Mesothelial cell of epicardium (in vitro differentiated cells): ENCODE measurements at regions not wholly inside any gene's neighbourhood (a gene's known extent, or its start where the extent isn't known, plus 50 kb on each side); places are given as distances from the start of the nearest gene placed in this dataset.

Experiments used
- DNase-seq, 2 experiments: peaks; one replicate each; pipeline ENCODE4 v3.0.0; 2021; ENCODE audit warnings: low spot score in 2 of 2; ENCODE audit not compliant: unreplicated experiment in 2 of 2
- H3K27ac Mint-ChIP-seq: 2 replicates; pipeline ENCODE4 v1.8.0; 2021; ENCODE audit warnings: mixed read lengths
- H3K27me3 Mint-ChIP-seq: 2 replicates; pipeline ENCODE4 v1.8.0; 2021; ENCODE audit warnings: low read depth, mixed read lengths
- H3K36me3 Mint-ChIP-seq: 2 replicates; pipeline ENCODE4 v1.8.0; 2021; ENCODE audit warnings: mixed read lengths
- H3K4me1 Mint-ChIP-seq: 2 replicates; pipeline ENCODE4 v1.8.0; 2021; ENCODE audit warnings: mixed read lengths
- H3K4me3 Mint-ChIP-seq: 2 replicates; pipeline ENCODE4 v1.8.0; 2021; ENCODE audit warnings: mild to moderate bottlenecking, moderate library complexity, mixed read lengths
- H3K9me3 Mint-ChIP-seq: 2 replicates; pipeline ENCODE4 v1.8.0; 2021; ENCODE audit warnings: mixed read lengths
- CTCF ChIP-seq: fragments of 200-600 bp; sonication (generic); IDR thresholded peaks from one replicate; pipeline ENCODE4 v1.5.0; 2021; ENCODE audit warnings: antibody characterized with exemption; ENCODE audit not compliant: unreplicated experiment

DNA sequence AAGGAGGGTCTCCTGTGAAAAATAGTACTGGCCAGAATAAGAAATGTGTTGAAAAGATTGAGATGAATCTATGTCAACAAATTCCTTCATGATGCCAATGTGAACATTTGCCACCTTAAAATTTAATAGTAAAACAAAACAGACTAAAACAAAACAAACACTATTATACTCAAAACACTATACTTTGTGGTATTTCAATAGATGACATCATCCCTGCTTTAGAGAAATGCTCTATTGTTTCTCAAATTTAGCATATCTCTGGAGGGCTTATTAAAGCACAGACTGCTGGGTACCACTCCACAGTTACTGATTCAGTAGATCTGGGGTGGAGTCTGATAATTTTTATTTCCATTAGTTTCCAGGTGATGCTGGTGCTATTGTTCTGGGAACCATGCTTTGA, 579.4 kb upstream of the FAM98A start:
- DNase-seq, result no peak
- no peaks in the 10 kb centered on the region for H3K27me3 Mint-ChIP-seq
- peaks cover 4% of the 10 kb centered on the region for H3K9me3 Mint-ChIP-seq
- no peak for TF ChIP-seq CTCF
- H3K4me3 Mint-ChIP-seq, result no peak overlapping the region
- H3K27ac Mint-ChIP-seq, result no peak overlapping the region
- H3K36me3 Mint-ChIP-seq, result no peaks in the 10 kb centered on the region
- H3K4me1 Mint-ChIP-seq, result peaks cover 3% of the 10 kb centered on the region

- no peaks in the 10 kb centered on the region for H3K36me3 Mint-ChIP-seq
- TF ChIP-seq CTCF, result no peak
- no peak for DNase-seq
- H3K4me3 Mint-ChIP-seq, result no peak overlapping the region
- no peak overlapping the region for H3K27ac Mint-ChIP-seq
- H3K27me3 Mint-ChIP-seq, result no peaks in the 10 kb centered on the region
- H3K4me1 Mint-ChIP-seq, result peaks cover 3% of the 10 kb centered on the region
- H3K9me3 Mint-ChIP-seq, result peaks cover 8% of the 10 kb centered on the region
These were observed 577.6 kb upstream of the FAM98A start for GRCh38 chr2:34176693-34177092.

- H3K9me3 Mint-ChIP-seq, result peaks cover 11% of the 10 kb centered on the region
- no peaks in the 10 kb centered on the region for H3K27me3 Mint-ChIP-seq
- TF ChIP-seq CTCF, result no peak
- DNase-seq, result no peak
- H3K27ac Mint-ChIP-seq, result no peak overlapping the region
- H3K36me3 Mint-ChIP-seq, result no peaks in the 10 kb centered on the region
- no peaks in the 10 kb centered on the region for H3K4me1 Mint-ChIP-seq
- H3K4me3 Mint-ChIP-seq, result no peak overlapping the region
These were observed 575.4 kb upstream of the FAM98A start for GRCh38 chr2:34174506-34174905.

DNA sequence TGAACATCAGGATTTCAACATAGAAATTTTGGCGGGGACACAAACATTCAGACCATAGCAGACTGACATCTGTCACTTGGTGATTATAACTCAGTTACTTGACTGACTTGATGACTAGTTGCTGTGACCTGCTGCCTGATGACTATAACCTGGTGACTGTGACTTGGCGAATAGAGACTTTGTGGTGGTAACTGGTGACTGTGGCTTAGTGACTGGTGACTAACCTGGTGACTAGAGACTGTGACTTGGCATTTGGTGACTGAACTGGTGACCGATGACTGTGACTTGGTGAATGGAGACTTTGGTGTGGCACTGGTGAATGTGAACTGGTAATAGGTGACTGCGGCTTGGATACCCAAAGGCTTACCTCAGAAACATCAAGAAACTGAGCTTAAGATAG, 563.1 kb upstream of the FAM98A start:
- Mint-ChIP-seq H3K4me1 (no peaks in the 10 kb centered on the region), H3K36me3 (no peaks in the 10 kb centered on the region), H3K27me3 (no peaks in the 10 kb centered on the region), H3K4me3 (no peak overlapping the region), H3K27ac (no peak overlapping the region), H3K9me3 (no peaks in the 10 kb centered on the region)
- no peak for TF ChIP-seq CTCF
- no peak for DNase-seq

GRCh38 chr2:34161549-34161948, 562.5 kb upstream of the FAM98A start:
- no peak overlapping the region for H3K27ac Mint-ChIP-seq
- H3K27me3 Mint-ChIP-seq, result no peaks in the 10 kb centered on the region
- no peak for DNase-seq
- H3K4me3 Mint-ChIP-seq, result no peak overlapping the region
- H3K36me3 Mint-ChIP-seq, result no peaks in the 10 kb centered on the region
- TF ChIP-seq CTCF, result no peak
- H3K9me3 Mint-ChIP-seq, result no peaks in the 10 kb centered on the region
- H3K4me1 Mint-ChIP-seq, result no peaks in the 10 kb centered on the region

GRCh38 chr2:34159901-34160300, 560.8 kb upstream of the FAM98A start:
- Mint-ChIP-seq H3K36me3 (no peaks in the 10 kb centered on the region), H3K4me3 (no peak overlapping the region), H3K27me3 (no peaks in the 10 kb centered on the region), H3K9me3 (no peaks in the 10 kb centered on the region), H3K27ac (no peak overlapping the region), H3K4me1 (no peaks in the 10 kb centered on the region)
- no peak for DNase-seq
- TF ChIP-seq CTCF, result no peak
